ENCODE measurements at regions not wholly inside any gene's neighbourhood (a gene's known extent, or its start where the extent isn't known, plus 50 kb on each side); places are given as distances from the start of the nearest gene placed in this dataset.
"Not testable (repeated sequence)": the region's sequence is repeated elsewhere in the genome, so short reads cannot be mapped to it uniquely, and the experiment has no call there.

- Histone ChIP-seq H3K27me3 (replicated peaks; ENCODE audit: control insufficient read depth, insufficient read depth, low read length) (no peaks in the 10 kb centered on the region), H3K4me3 (replicated peaks; ENCODE audit: low read depth, low read length) (no peak overlapping the region), H3K36me3 (ENCODE audit: control insufficient read depth, insufficient read depth, low read length) (no peaks in the 10 kb centered on the region)
- DNase-seq (ENCODE audit: extremely low read depth, insufficient read length) = no peak
- TF ChIP-seq CTCF (IDR thresholded peaks at IDR 0.05; ENCODE audit: insufficient read depth, low read length, poor library complexity, severe bottlenecking) = no peak
Observed at GRCh38 chr2:36192983-36193382, 162.6 kb upstream of the CRIM1 start.

- no peak for DNase-seq (ENCODE audit: extremely low read depth, insufficient read length)
- Histone ChIP-seq H3K4me3 (replicated peaks; ENCODE audit: low read depth, low read length) (no peak overlapping the region), H3K36me3 (ENCODE audit: control insufficient read depth, insufficient read depth, low read length) (no peaks in the 10 kb centered on the region), H3K27me3 (replicated peaks; ENCODE audit: control insufficient read depth, insufficient read depth, low read length) (no peaks in the 10 kb centered on the region)
- TF ChIP-seq CTCF (IDR thresholded peaks at IDR 0.05; ENCODE audit: insufficient read depth, low read length, poor library complexity, severe bottlenecking) = no peak
Observed at GRCh38 chr2:36190097-36190496, 165.5 kb upstream of the CRIM1 start.

GRCh38 chr2:36185624-36186023, 170.0 kb upstream of the CRIM1 start:
- no peak for DNase-seq (ENCODE audit: extremely low read depth, insufficient read length)
- no peak for TF ChIP-seq CTCF (IDR thresholded peaks at IDR 0.05; ENCODE audit: insufficient read depth, low read length, poor library complexity, severe bottlenecking)

GRCh38 chr2:36184848-36185247, 170.7 kb upstream of the CRIM1 start:
- Histone ChIP-seq H3K27me3 (replicated peaks; ENCODE audit: control insufficient read depth, insufficient read depth, low read length) (no peaks in the 10 kb centered on the region), H3K4me3 (replicated peaks; ENCODE audit: low read depth, low read length) (no peak overlapping the region), H3K36me3 (ENCODE audit: control insufficient read depth, insufficient read depth, low read length) (no peaks in the 10 kb centered on the region)
- TF ChIP-seq CTCF (IDR thresholded peaks at IDR 0.05; ENCODE audit: insufficient read depth, low read length, poor library complexity, severe bottlenecking) = no peak
- DNase-seq (ENCODE audit: extremely low read depth, insufficient read length) = no peak

More at GRCh38 chr2:36185624-36186023, 170.0 kb upstream of the CRIM1 start:
- H3K27me3 ChIP-seq (replicated peaks; ENCODE audit: control insufficient read depth, insufficient read depth, low read length) = no peaks in the 10 kb centered on the region
- H3K4me3 ChIP-seq (replicated peaks; ENCODE audit: low read depth, low read length) = no peak overlapping the region
- H3K36me3 ChIP-seq (ENCODE audit: control insufficient read depth, insufficient read depth, low read length) = no peaks in the 10 kb centered on the region

GRCh38 chr2:36180789-36181482, 174.6 kb upstream of the CRIM1 start:
- H3K4me3 ChIP-seq (replicated peaks; ENCODE audit: low read depth, low read length); H3K36me3 ChIP-seq (ENCODE audit: control insufficient read depth, insufficient read depth, low read length); DNase-seq (ENCODE audit: extremely low read depth, insufficient read length); H3K27me3 ChIP-seq (replicated peaks; ENCODE audit: control insufficient read depth, insufficient read depth, low read length): not testable (repeated sequence)

GRCh38 chr2:36180293-36180692, 175.3 kb upstream of the CRIM1 start:
- not testable (repeated sequence) for H3K4me3 ChIP-seq (replicated peaks; ENCODE audit: low read depth, low read length); DNase-seq (ENCODE audit: extremely low read depth, insufficient read length); H3K27me3 ChIP-seq (replicated peaks; ENCODE audit: control insufficient read depth, insufficient read depth, low read length)

GRCh38 chr2:36179668-36180269, 175.8 kb upstream of the CRIM1 start:
- DNase-seq (ENCODE audit: extremely low read depth, insufficient read length); H3K36me3 ChIP-seq (ENCODE audit: control insufficient read depth, insufficient read depth, low read length); H3K4me3 ChIP-seq (replicated peaks; ENCODE audit: low read depth, low read length); H3K27me3 ChIP-seq (replicated peaks; ENCODE audit: control insufficient read depth, insufficient read depth, low read length): not testable (repeated sequence)

More at GRCh38 chr2:36180293-36180692, 175.3 kb upstream of the CRIM1 start:
- not testable (repeated sequence) for H3K36me3 ChIP-seq (ENCODE audit: control insufficient read depth, insufficient read depth, low read length)

All from GM06990 (cell line).